GM12878 (cell line): ENCODE measurements at regions not wholly inside any gene's neighbourhood (a gene's known extent, or its start where the extent isn't known, plus 50 kb on each side); places are given as distances from the start of the nearest gene placed in this dataset.

Experiments
- ATAC-seq: fragments of 200-7000 bp; cut with Tn5 transposase; 3 replicates; pipeline ENCODE4 v1.9.1; 2020; ENCODE audit warnings: mild to moderate bottlenecking, moderate library complexity
- BruUV-seq: library from RNA; stranded (reverse); fragments of 400-500 nt; replicated peaks from 2 replicates; lab custom pipeline; 2021; lab: Mats Ljungman, UMichigan
- CTCF ChIA-PET: fragments of 300-600 bp; sonication (Branson Sonifier 250); formaldehyde crosslinking; extraction: SDS; loops from one replicate; lab custom pipeline; 2021; ENCODE audit warnings: inconsistent platforms; lab: Yijun Ruan, JAX
- POLR2A ChIA-PET: fragments of 350-600 bp; formaldehyde crosslinking; extraction: SDS; loops from one replicate; lab custom pipeline; 2021; ENCODE audit warnings: inconsistent platforms; lab: Charles Lee
- RAD21 ChIA-PET: fragments of 300-600 bp; sonication (Branson Sonifier 250); formaldehyde crosslinking; loops from one replicate; lab custom pipeline; 2023; ENCODE audit warnings: antibody characterized with exemption; ENCODE audit not compliant: unreplicated experiment; lab: Charles Lee
- SMC1A ChIA-PET: fragments of 300-600 bp; sonication (Branson Sonifier 250); formaldehyde crosslinking; loops from one replicate; lab custom pipeline; 2023; ENCODE audit not compliant: unreplicated experiment, uncharacterized antibody; lab: Charles Lee
- DNase-seq: peaks from one replicate; pipeline ENCODE4 v3.0.0-alpha.2; 2011; ENCODE audit warnings: low read depth, low spot score
- FAIRE-seq: peaks from 3 replicates; lab custom pipeline; 2011; peaks lifted over from hg19 to GRCh38; lab: Jason Lieb, UNC
- H2AFZ ChIP-seq: 2 replicates; pipeline ENCODE4 v1.6.0; 2011; ENCODE audit warnings: low read depth, low read length, control low read depth; ENCODE audit not compliant: control insufficient read depth
- H3K27ac ChIP-seq: 2 replicates; pipeline ENCODE4 v1.5.1; 2011; ENCODE audit warnings: control low read depth; ENCODE audit not compliant: control insufficient read depth, insufficient read depth
- H3K27me3 ChIP-seq, 2 experiments: replicated peaks in 1 of 2; 2 replicates each; pipeline versions ENCODE4 v1.6.0 to v1.6.1; 2011; ENCODE audit warnings: low read length in 1 of 2; ENCODE audit not compliant: control insufficient read depth in 2 of 2, insufficient read depth in 2 of 2
- H3K36me3 ChIP-seq, 2 experiments: 2 replicates each; pipeline ENCODE4 v1.5.1; 2011; ENCODE audit warnings: low read length in 1 of 2; ENCODE audit not compliant: control insufficient read depth in 2 of 2, insufficient read depth in 2 of 2
- H3K4me1 ChIP-seq: 2 replicates; pipeline ENCODE4 v1.6.1; 2011; ENCODE audit warnings: mild to moderate bottlenecking, low read length, moderate library complexity, mixed read lengths; ENCODE audit not compliant: control insufficient read depth, insufficient read depth
- H3K4me2 ChIP-seq: 2 replicates; pipeline ENCODE4 v1.6.0; 2011; ENCODE audit warnings: control low read depth; ENCODE audit not compliant: control insufficient read depth, insufficient read depth
- H3K4me3 ChIP-seq: fragments of 200-600 bp; sonication (generic); 2 replicates; pipeline ENCODE4 v1.5.1; 2016
- H3K79me2 ChIP-seq: 2 replicates; pipeline ENCODE4 v1.6.0; 2011; ENCODE audit warnings: low read length; ENCODE audit not compliant: control insufficient read depth, insufficient read depth
- H3K9ac ChIP-seq: 2 replicates; pipeline ENCODE4 v1.8.0; 2011; ENCODE audit warnings: low read length, control low read depth, mixed read lengths; ENCODE audit not compliant: control insufficient read depth, insufficient read depth
- H3K9me3 ChIP-seq: replicated peaks from 3 replicates; pipeline ENCODE4 v1.5.1; 2011; ENCODE audit warnings: mild to moderate bottlenecking, low read length; ENCODE audit not compliant: control insufficient read depth, insufficient read depth
- H4K20me1 ChIP-seq: 2 replicates; pipeline ENCODE4 v1.6.0; 2011; ENCODE audit not compliant: control insufficient read depth, insufficient read depth
- BACH1 ChIP-seq: fragments of 450-650 bp; IDR thresholded peaks from 2 replicates; pipeline ENCODE4 v1.6.1; 2017; ENCODE audit warnings: mild to moderate bottlenecking, borderline replicate concordance
- EGR1 ChIP-seq, 2 experiments: IDR thresholded peaks; 1 replicate in 1 of 2; 2 replicates in 1 of 2; pipeline ENCODE4 v1.6.1; 2011 to 2012; ENCODE audit warnings: low read depth in 2 of 2, low read length in 2 of 2, borderline replicate concordance in 1 of 2, mild to moderate bottlenecking in 1 of 2, moderate library complexity in 1 of 2
- FOXM1 ChIP-seq: IDR thresholded peaks from 2 replicates; pipeline ENCODE4 v1.6.1; 2012; ENCODE audit warnings: low read depth, mild to moderate bottlenecking, inconsistent platforms, low read length, moderate library complexity
- HDAC6 ChIP-seq: fragments of 200-600 bp; sonication (generic); IDR thresholded peaks from one replicate; pipeline ENCODE4 v1.8.0; 2017; ENCODE audit warnings: antibody characterized with exemption; ENCODE audit not compliant: unreplicated experiment
- NFYB ChIP-seq: IDR thresholded peaks from 2 replicates; pipeline ENCODE4 v1.6.1; 2011; ENCODE audit warnings: low read depth, mild to moderate bottlenecking, low read length, improper control_type of control experiment, moderate library complexity; ENCODE audit not compliant: insufficient read depth
- NR2F1 ChIP-seq: fragments of 450-650 bp; conservative IDR thresholded peaks from 2 replicates; pipeline ENCODE4 v1.6.1; 2017; ENCODE audit warnings: mild to moderate bottlenecking
- POLR2AphosphoS5 ChIP-seq: IDR thresholded peaks from 2 replicates; pipeline ENCODE4 v1.6.1; 2011; ENCODE audit warnings: mild to moderate bottlenecking, low read length, inconsistent platforms
- RAD21 ChIP-seq: IDR thresholded peaks from 2 replicates; pipeline ENCODE4 v1.6.1; 2011; ENCODE audit warnings: mild to moderate bottlenecking, low read depth, low read length, moderate library complexity; ENCODE audit not compliant: insufficient read depth
- RAD51 ChIP-seq: fragments of 450-650 bp; IDR thresholded peaks from 2 replicates; pipeline ENCODE4 v1.6.1; 2016; ENCODE audit warnings: moderate library complexity, mild to moderate bottlenecking, inconsistent platforms
- TCF7 ChIP-seq: IDR thresholded peaks from 2 replicates; pipeline ENCODE4 v1.6.1; 2014; ENCODE audit warnings: antibody characterized with exemption, borderline replicate concordance
- ZNF622 ChIP-seq: fragments of 450-650 bp; IDR thresholded peaks from 2 replicates; pipeline ENCODE4 v1.6.1; 2017; ENCODE audit warnings: mild to moderate bottlenecking, inconsistent platforms
- ZSCAN29 ChIP-seq: fragments of 450-650 bp; IDR thresholded peaks from 2 replicates; pipeline ENCODE4 v1.6.1; 2017; ENCODE audit warnings: mild to moderate bottlenecking, moderate library complexity
- WGBS: methylation state at CpG from one replicate; pipeline ENCODE4 v1.1.6; 2016; ENCODE audit warnings: low lambda C conversion rate; ENCODE audit not compliant: insufficient replicate concordance, insufficient coverage; ENCODE audit errors: missing lambda C conversion rate; 5-methylcytosine and 5-hydroxymethylcytosine counted together
- in situ Hi-C: fragments of 300-500 bp; cut with MboI; formaldehyde crosslinking; loops from 9 replicates; pipeline ENCODE4 v1.14.3; 2018; ENCODE audit warnings: mixed read lengths
- intact Hi-C: fragments of 100-400 bp; cut with micrococcal nuclease; formaldehyde crosslinking; loops from one replicate; pipeline ENCODE4 v1.14.2; 2022; ENCODE audit not compliant: unreplicated experiment
- TF ChIP-seq, protein P1 (sequence below): IDR thresholded peaks from 2 replicates; pipeline ENCODE4 v1.6.1; 2011; ENCODE audit warnings: borderline replicate concordance, low read depth, mild to moderate bottlenecking, moderate library complexity, low read length; ENCODE audit not compliant: insufficient read depth, poor library complexity, severe bottlenecking
- TF ChIP-seq, protein P2 (sequence below): fragments of 450-650 bp; IDR thresholded peaks from 2 replicates; pipeline ENCODE4 v1.6.1; 2016; ENCODE audit warnings: mild to moderate bottlenecking
- TF ChIP-seq, protein P3 (sequence below): fragments of 450-650 bp; IDR thresholded peaks from 2 replicates; pipeline ENCODE4 v1.6.1; 2017; ENCODE audit warnings: antibody characterized with exemption, mild to moderate bottlenecking, moderate library complexity

DNA sequence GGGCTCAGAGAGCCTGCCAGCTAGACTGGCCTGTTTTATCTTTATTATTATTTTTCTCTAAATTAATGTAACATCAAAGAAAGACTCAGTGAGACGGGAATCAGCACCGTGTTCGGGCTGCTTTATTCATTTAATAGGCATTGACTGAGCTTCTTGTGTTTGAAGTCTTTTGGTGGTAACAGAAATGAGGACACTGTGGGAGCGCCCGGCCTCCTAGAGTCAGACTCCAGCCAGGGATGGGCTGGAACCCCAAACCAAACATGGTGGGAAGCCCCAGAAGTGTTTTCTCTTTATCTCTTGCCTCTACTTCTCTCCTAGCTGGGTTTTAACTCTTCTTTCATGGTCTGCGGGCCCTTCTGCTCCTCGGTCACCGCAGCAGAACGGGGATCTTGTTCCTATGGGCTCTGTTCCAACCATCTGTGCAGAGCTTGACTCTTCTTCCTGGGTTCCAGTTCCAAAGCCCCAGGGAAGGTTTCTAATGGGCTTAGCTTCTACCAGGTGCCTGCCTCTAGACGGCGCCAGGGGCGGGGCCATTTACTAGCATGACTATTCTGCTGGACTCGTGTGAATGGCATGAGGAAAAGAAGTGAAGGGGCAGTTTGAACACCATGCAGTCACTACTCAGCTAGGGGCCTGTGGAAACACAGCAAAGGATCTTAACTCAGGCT lies 123.8 kb downstream of the FGF18 start:
- BruUV-seq, result no TSS peak
- ChIA-PET POLR2A (no interaction called here), CTCF (no interaction called here)

More for the DNA sequence above, 123.8 kb downstream of the FGF18 start:
- H3K79me2 ChIP-seq, result no peaks in the 10 kb centered on the region
- SMC1A ChIA-PET, result no interaction called here
- H3K9me3 ChIP-seq, result no peaks in the 10 kb centered on the region
- peaks cover 0 to 3% of the 10 kb centered on the region in 2 experiments; a peak in 2 of 4 replicates for H3K27me3 ChIP-seq
- ATAC-seq (no peak), DNase-seq (no peak), FAIRE-seq (no peak)
- no peak overlapping the region for H3K4me3 ChIP-seq
- H4K20me1 ChIP-seq, result no peaks in the 10 kb centered on the region
- RAD21 ChIA-PET, result no interaction called here
- H3K27ac ChIP-seq, result no peak overlapping the region
- no peak overlapping the region for H3K9ac ChIP-seq
- no peak overlapping the region for H2AFZ ChIP-seq
- in situ Hi-C loops, result no loop called here
- 35% methylated on average over 13 of the region's 13 CpGs for WGBS
- TF ChIP-seq BACH1 (no peak), NFYB (no peak), FOXM1 (no peak), ZSCAN29 (no peak), ZNF622 (no peak), NR2F1 (no peak), TCF7 (no peak), HDAC6 (no peak), POLR2AphosphoS5 (no peak), EGR1 (IDR thresholded peaks at IDR 0.05; ENCODE audit: borderline replicate concordance in 1 of 2, low read depth in 2 of 2, low read length in 2 of 2) (no peak), RAD21 (no peak), RAD51 (no peak)
- TF ChIP-seq, protein P1, sequence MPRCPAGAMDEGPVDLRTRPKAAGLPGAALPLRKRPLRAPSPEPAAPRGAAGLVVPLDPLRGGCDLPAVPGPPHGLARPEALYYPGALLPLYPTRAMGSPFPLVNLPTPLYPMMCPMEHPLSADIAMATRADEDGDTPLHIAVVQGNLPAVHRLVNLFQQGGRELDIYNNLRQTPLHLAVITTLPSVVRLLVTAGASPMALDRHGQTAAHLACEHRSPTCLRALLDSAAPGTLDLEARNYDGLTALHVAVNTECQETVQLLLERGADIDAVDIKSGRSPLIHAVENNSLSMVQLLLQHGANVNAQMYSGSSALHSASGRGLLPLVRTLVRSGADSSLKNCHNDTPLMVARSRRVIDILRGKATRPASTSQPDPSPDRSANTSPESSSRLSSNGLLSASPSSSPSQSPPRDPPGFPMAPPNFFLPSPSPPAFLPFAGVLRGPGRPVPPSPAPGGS, result no peak
- TF ChIP-seq, protein P2, sequence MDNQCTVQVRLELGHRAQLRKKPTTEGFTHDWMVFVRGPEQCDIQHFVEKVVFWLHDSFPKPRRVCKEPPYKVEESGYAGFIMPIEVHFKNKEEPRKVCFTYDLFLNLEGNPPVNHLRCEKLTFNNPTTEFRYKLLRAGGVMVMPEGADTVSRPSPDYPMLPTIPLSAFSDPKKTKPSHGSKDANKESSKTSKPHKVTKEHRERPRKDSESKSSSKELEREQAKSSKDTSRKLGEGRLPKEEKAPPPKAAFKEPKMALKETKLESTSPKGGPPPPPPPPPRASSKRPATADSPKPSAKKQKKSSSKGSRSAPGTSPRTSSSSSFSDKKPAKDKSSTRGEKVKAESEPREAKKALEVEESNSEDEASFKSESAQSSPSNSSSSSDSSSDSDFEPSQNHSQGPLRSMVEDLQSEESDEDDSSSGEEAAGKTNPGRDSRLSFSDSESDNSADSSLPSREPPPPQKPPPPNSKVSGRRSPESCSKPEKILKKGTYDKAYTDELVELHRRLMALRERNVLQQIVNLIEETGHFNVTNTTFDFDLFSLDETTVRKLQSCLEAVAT, result no peak
- TF ChIP-seq, protein P3, sequence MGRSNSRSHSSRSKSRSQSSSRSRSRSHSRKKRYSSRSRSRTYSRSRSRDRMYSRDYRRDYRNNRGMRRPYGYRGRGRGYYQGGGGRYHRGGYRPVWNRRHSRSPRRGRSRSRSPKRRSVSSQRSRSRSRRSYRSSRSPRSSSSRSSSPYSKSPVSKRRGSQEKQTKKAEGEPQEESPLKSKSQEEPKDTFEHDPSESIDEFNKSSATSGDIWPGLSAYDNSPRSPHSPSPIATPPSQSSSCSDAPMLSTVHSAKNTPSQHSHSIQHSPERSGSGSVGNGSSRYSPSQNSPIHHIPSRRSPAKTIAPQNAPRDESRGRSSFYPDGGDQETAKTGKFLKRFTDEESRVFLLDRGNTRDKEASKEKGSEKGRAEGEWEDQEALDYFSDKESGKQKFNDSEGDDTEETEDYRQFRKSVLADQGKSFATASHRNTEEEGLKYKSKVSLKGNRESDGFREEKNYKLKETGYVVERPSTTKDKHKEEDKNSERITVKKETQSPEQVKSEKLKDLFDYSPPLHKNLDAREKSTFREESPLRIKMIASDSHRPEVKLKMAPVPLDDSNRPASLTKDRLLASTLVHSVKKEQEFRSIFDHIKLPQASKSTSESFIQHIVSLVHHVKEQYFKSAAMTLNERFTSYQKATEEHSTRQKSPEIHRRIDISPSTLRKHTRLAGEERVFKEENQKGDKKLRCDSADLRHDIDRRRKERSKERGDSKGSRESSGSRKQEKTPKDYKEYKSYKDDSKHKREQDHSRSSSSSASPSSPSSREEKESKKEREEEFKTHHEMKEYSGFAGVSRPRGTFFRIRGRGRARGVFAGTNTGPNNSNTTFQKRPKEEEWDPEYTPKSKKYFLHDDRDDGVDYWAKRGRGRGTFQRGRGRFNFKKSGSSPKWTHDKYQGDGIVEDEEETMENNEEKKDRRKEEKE, result no peak
- intact Hi-C loops, result no loop called here
- H3K4me2 ChIP-seq, result no peak overlapping the region
- H3K4me1 ChIP-seq, result no peaks in the 10 kb centered on the region
- H3K36me3 ChIP-seq, result no peaks in the 10 kb centered on the region
